ENCODE measurements at regions not wholly inside any gene's neighbourhood (a gene's known extent, or its start where the extent isn't known, plus 50 kb on each side); places are given as distances from the start of the nearest gene placed in this dataset.
"Not testable (repeated sequence)": the region's sequence is repeated elsewhere in the genome, so short reads cannot be mapped to it uniquely, and the experiment has no call there.

DNA sequence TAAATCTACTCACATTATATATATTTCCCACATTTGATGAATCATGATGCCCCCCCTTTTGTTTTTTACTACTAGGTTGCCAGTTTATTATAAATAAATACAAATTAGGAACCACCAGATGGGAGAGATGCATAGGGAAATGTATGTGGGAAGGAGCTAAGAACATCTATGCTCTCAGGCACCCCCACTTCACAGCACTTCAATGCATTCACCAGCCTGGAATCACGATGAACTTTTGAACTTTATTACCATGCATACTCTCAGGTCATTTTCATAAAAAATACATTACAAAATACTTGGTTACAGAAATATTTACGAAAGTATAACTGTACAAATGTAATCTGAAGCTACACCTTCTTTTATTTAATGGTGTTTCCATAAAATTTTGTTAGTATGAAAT is 988.0 kb upstream of the EPHA6 start:
- no peak for DNase-seq
- 60 to 71% (median 65%) methylated on average over 2 of the region's 2 CpGs for WGBS, 4 donors
- H3K4me3 ChIP-seq, result no peak overlapping the region
- intact Hi-C loops (cut with DNase I), result no loop called here
- TF ChIP-seq POLR2A (IDR thresholded peaks at IDR 0.05) (no peak), CTCF (IDR thresholded peaks at IDR 0.05) (no peak)
- H3K36me3 ChIP-seq (replicated peaks in 1 of 2), result no peaks in the 10 kb centered on the region
- H3K27me3 ChIP-seq, result no peaks in the 10 kb centered on the region
- H3K9me3 ChIP-seq (replicated peaks in 1 of 3), result no peaks in the 10 kb centered on the region
- H3K4me1 ChIP-seq (replicated peaks in 1 of 2), result no peaks in the 10 kb centered on the region
- H3K27ac ChIP-seq, result no peak overlapping the region

GRCh38 chr3:95832146-95832545 is 982.2 kb upstream of the EPHA6 start:
- no peak overlapping the region for H3K4me3 ChIP-seq
- no peaks in the 10 kb centered on the region for H3K9me3 ChIP-seq (replicated peaks in 1 of 3)
- H3K27ac ChIP-seq, result no peak overlapping the region
- no peak for DNase-seq
- intact Hi-C loops (cut with DNase I), result no loop called here
- no peaks in the 10 kb centered on the region for H3K27me3 ChIP-seq
- H3K36me3 ChIP-seq (replicated peaks in 1 of 2), result no peaks in the 10 kb centered on the region
- TF ChIP-seq CTCF (IDR thresholded peaks at IDR 0.05) (no peak), POLR2A (IDR thresholded peaks at IDR 0.05) (no peak)
- no peaks in the 10 kb centered on the region for H3K4me1 ChIP-seq (replicated peaks in 1 of 2)

DNA sequence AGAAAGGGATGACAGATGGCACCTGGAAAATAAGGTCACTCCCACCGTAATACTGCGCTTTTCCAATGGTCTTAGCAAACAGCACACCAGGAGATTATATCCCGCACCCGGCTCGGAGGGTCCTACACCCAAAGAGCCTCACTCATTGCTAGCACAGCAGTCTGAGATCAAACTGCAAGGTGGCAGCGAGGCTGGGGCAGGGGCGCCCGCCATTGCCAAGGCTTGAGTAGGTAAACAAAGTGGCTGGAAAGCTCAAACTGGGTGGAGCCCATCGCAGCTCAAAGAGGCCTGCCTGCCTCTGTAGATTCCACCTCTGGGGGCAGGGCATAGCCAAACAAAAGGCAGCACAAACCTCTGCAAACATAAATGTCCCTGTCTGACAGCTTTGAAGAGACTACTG is 953.8 kb upstream of the EPHA6 start:
- H3K27me3 ChIP-seq; H3K27ac ChIP-seq; H3K36me3 ChIP-seq (replicated peaks in 1 of 2); intact Hi-C loops (cut with DNase I); H3K4me1 ChIP-seq (replicated peaks in 1 of 2); H3K9me3 ChIP-seq (replicated peaks in 1 of 3); H3K4me3 ChIP-seq; DNase-seq: not testable (repeated sequence)
- 89 to 93% (median 90%) methylated on average over 8 to 9 of the region's 9 CpGs for WGBS, 4 donors

GRCh38 chr3:95883801-95884200 is 930.6 kb upstream of the EPHA6 start:
- intact Hi-C loops (cut with DNase I), result no loop called here
- Histone ChIP-seq H3K27ac (no peak overlapping the region), H3K9me3 (replicated peaks in 1 of 3) (no peaks in the 10 kb centered on the region), H3K27me3 (no peaks in the 10 kb centered on the region), H3K4me1 (replicated peaks in 1 of 2) (no peaks in the 10 kb centered on the region), H3K36me3 (replicated peaks in 1 of 2) (no peaks in the 10 kb centered on the region), H3K4me3 (no peak overlapping the region)
- WGBS, 4 donors, result 42 to 63% (median 50%) methylated on average over 1 of the region's 1 CpG
- no peak for DNase-seq
- no peak for TF ChIP-seq CTCF (IDR thresholded peaks at IDR 0.05)
- no peak for TF ChIP-seq POLR2A (IDR thresholded peaks at IDR 0.05)

GRCh38 chr3:95886616-95887015 is 927.8 kb upstream of the EPHA6 start:
- no peak for DNase-seq
- Histone ChIP-seq H3K9me3 (replicated peaks in 1 of 3) (no peaks in the 10 kb centered on the region), H3K27me3 (no peaks in the 10 kb centered on the region), H3K4me3 (no peak overlapping the region), H3K27ac (no peak overlapping the region), H3K36me3 (replicated peaks in 1 of 2) (no peaks in the 10 kb centered on the region), H3K4me1 (replicated peaks in 1 of 2) (no peaks in the 10 kb centered on the region)
- intact Hi-C loops (cut with DNase I), result no loop called here
- TF ChIP-seq CTCF (IDR thresholded peaks at IDR 0.05), result no peak
- TF ChIP-seq POLR2A (IDR thresholded peaks at IDR 0.05), result no peak
- WGBS, 4 donors, result 70 to 85% (median 79%) methylated on average over 1 of the region's 1 CpG
